ENCODE measurements at regions not wholly inside any gene's neighbourhood (a gene's known extent, or its start where the extent isn't known, plus 50 kb on each side); places are given as distances from the start of the nearest gene placed in this dataset.

DNA sequence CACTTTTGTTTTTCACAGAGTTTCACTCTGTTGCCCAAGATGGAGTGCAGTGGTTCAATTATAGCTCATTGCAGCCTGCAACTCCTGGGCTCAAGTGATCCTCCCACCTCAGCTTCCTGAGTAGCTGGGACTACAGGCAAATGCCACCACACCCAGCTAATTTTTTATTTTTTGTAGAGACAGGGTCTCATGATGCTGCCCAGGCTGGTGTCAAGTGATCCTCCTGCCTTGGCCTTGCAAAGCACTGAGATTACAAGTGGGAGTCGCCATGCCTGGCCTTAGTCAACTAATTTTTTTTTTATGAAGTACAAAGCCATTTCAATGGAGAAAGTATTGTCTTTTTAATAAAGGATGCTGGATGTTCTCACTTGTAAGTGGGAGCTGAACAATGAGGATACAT lies 51.3 kb upstream of the UXT start:
- H3K27ac ChIP-seq, result no peak overlapping the region
- DNase-seq, result no peak
- ATAC-seq (ENCODE audit: low FRiP score in 2 of 2), result no peak
- no peak overlapping the region for H3K4me3 ChIP-seq
- TF ChIP-seq EP300 (IDR thresholded peaks at IDR 0.05) (no peak), POLR2A (IDR thresholded peaks at IDR 0.05) (no peak), POLR2AphosphoS5 (IDR thresholded peaks at IDR 0.05) (no peak)
- TF ChIP-seq, protein P1, sequence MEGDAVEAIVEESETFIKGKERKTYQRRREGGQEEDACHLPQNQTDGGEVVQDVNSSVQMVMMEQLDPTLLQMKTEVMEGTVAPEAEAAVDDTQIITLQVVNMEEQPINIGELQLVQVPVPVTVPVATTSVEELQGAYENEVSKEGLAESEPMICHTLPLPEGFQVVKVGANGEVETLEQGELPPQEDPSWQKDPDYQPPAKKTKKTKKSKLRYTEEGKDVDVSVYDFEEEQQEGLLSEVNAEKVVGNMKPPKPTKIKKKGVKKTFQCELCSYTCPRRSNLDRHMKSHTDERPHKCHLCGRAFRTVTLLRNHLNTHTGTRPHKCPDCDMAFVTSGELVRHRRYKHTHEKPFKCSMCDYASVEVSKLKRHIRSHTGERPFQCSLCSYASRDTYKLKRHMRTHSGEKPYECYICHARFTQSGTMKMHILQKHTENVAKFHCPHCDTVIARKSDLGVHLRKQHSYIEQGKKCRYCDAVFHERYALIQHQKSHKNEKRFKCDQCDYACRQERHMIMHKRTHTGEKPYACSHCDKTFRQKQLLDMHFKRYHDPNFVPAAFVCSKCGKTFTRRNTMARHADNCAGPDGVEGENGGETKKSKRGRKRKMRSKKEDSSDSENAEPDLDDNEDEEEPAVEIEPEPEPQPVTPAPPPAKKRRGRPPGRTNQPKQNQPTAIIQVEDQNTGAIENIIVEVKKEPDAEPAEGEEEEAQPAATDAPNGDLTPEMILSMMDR (IDR thresholded peaks at IDR 0.05), result no peak
- WGBS, 2 donors, result 43 to 90% methylated on average over 1 of the region's 1 CpG
- H3K9me3 ChIP-seq, result no peaks in the 10 kb centered on the region
- no peaks in the 10 kb centered on the region for H3K27me3 ChIP-seq
- no peaks in the 10 kb centered on the region for H3K4me1 ChIP-seq
- no peaks in the 10 kb centered on the region for H3K36me3 ChIP-seq
